GM12875 (cell line): ENCODE measurements at regions not wholly inside any gene's neighbourhood (a gene's known extent, or its start where the extent isn't known, plus 50 kb on each side); places are given as distances from the start of the nearest gene placed in this dataset.

Source experiments
- H3K4me3 ChIP-seq: one replicate; pipeline ENCODE4 v1.5.1; 2011; ENCODE audit warnings: low read depth, low read length, control low read depth
- TF ChIP-seq, protein P1 (sequence below): IDR thresholded peaks from 2 replicates; pipeline ENCODE4 v1.5.1; 2011; ENCODE audit warnings: low read depth, mild to moderate bottlenecking, control low read depth, inconsistent platforms, low read length, moderate library complexity, borderline replicate concordance; ENCODE audit not compliant: insufficient read depth

DNA sequence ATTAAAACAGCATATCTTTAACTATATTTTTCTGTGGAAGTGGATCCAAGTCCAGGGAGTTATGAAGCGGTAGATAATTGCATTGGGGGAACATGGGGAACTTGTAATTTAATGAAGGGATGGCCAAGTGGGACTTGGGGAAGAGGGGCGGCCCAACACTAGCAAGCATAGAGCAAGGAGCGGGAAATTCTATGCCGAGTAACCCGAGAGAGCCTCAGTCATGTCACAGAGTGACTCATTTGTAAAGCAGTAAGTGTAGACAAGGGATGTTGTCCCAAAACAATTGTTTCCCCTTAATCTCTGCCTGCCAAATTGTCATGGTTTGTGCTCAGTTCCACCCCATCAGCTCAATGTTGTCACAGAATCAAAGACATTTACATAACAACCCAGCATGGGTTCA is 620.1 kb downstream of the AJAP1 start:
- TF ChIP-seq, protein P1, sequence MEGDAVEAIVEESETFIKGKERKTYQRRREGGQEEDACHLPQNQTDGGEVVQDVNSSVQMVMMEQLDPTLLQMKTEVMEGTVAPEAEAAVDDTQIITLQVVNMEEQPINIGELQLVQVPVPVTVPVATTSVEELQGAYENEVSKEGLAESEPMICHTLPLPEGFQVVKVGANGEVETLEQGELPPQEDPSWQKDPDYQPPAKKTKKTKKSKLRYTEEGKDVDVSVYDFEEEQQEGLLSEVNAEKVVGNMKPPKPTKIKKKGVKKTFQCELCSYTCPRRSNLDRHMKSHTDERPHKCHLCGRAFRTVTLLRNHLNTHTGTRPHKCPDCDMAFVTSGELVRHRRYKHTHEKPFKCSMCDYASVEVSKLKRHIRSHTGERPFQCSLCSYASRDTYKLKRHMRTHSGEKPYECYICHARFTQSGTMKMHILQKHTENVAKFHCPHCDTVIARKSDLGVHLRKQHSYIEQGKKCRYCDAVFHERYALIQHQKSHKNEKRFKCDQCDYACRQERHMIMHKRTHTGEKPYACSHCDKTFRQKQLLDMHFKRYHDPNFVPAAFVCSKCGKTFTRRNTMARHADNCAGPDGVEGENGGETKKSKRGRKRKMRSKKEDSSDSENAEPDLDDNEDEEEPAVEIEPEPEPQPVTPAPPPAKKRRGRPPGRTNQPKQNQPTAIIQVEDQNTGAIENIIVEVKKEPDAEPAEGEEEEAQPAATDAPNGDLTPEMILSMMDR: no peak
- no peak overlapping the region for H3K4me3 ChIP-seq

DNA sequence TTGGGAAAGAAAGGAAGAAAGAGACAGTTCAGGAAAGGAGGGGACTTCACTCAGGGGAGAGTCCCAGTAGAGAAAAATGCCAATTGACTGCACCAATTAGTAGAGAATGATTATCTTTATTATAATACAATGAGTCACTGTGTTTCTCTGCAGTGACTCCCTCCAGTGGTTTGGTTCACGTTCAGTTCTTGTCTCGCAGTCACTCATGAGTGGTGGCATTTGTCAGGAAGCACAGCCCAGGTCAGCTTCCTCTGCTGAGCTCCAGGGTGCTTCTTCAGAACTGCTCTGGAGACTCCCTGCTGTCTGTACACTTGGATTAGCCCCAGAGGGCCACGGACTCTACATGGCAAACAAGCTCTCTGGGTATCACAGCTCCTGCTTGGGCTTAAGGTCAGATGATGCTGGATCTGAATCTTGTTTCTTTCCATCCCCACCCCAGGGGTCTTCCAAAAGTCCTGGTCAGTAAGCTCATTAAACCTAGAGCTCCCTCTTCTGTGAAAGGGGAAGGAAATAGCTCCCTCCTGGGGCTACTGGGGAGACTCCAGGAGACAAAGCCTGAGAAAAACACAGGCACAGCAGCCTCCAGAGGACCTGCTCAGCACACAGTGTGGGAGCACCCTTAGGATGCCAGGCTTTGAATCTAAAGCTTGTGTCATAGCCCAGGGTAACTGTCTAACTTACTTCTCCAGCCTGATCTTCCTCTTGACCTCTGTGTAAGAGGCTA is 619.0 kb downstream of the AJAP1 start:
- no peak overlapping the region for H3K4me3 ChIP-seq
- TF ChIP-seq, protein P1: no peak

DNA sequence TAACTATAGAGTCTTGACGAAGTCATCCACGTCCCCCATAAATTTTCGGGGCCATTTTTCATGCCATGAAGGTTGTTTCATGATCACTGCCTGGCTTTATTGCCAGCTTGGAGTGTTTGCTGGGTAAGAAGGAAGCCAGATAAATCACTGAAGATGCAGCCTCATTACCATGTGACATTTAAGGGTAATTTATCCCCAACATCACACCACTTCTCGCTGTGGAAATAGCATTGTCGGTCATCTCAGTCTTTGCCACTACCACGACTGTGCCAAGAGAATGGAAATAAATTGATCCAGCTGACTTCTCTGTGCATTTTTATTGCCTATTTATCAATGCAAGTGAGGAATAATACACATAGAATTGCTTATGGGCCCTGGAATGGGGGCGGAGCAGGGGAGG is 617.9 kb downstream of the AJAP1 start:
- H3K4me3 ChIP-seq: no peak overlapping the region
- TF ChIP-seq, protein P1: no peak

DNA sequence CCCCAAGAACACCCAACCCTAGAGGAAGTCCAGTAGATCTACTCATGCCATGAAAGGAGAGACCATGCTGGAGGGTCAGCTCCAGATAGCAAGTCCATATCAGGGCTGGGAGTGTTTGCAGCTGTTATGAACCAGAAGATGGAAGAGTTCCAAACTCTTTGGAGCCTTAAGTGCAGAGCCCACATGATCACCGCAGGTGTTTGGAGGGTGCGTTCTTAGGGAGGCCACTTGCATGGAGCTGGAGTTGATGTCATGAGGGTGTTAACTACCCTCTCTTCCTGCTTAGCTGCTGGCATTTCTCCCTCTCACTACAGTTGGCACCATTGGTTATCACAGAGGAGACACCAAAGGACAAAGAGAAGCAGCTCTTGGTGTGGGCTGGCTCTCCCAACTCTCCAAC is 616.9 kb downstream of the AJAP1 start:
- no peak overlapping the region for H3K4me3 ChIP-seq
- TF ChIP-seq, protein P1: no peak

DNA sequence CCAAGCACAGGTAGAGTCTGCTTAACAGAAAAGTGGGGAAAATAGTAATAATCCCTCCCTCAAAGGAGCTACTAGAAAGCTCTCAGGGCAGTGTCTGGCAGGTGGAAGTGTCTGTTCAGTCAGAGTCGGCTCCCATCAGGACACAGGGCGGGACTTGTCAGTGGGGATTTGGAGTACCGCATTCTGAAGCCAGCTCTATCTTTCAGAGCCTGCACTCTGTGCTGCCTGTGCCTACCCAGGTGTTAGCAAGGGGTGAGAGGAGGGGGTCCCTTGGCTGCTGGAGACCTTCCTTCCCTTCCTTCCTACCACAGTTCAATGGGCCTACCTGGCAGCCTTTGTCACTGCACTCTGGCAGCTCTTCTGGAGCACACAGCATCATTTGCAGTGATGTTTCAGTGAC is 615.5 kb downstream of the AJAP1 start:
- TF ChIP-seq, protein P1: no peak

DNA sequence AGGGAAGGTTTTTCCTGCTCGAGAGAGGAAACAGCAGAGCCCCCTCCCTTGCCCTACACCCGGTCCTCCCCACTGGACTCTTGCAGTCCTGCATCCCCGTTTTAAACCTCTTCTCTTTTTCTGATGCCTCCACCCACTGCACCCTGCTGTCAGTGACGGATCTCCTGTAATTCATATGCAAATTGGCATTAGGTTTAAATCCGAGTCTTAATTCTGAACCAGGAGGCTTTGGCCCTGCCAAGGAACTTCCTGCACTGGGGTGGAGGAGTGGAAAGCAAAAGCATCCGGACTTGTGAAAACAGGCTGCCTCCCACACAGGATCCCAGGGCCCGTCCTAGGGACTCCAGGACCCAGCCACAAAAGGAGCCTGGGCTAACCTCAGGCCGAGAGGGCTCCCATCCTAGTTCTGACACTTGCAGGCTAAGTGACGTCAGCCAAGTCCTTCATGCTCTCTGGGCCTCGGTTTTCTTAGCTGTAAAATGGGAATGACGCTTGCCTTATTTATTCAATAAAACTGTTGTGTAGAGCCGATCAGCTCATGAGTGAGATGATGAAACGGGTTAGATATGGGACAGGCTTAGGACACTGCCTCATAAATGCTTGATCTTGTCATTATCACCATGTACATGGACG is 613.3 kb downstream of the AJAP1 start:
- TF ChIP-seq, protein P1: no peak
- H3K4me3 ChIP-seq: no peak overlapping the region

More for the DNA sequence above, 615.5 kb downstream of the AJAP1 start:
- H3K4me3 ChIP-seq: no peak overlapping the region
